HG03457 (cell line): ENCODE measurements at regions not wholly inside any gene's neighbourhood (a gene's known extent, or its start where the extent isn't known, plus 50 kb on each side); places are given as distances from the start of the nearest gene placed in this dataset.
"Not testable (repeated sequence)": the region's sequence is repeated elsewhere in the genome, so short reads cannot be mapped to it uniquely, and the experiment has no call there.

Experiments used
- ATAC-seq: cut with Tn5 transposase; IDR thresholded peaks from one replicate; pipeline ENCODE4 v1.9.1; 2021; ENCODE audit warnings: moderate number of reproducible peaks; ENCODE audit not compliant: unreplicated experiment

GRCh38 chr6:155894262-155894661, 438.6 kb upstream of the NOX3 start:
- ATAC-seq, result no peak

- ATAC-seq, result no peak
Measured at GRCh38 chr6:155890409-155890808, 434.8 kb upstream of the NOX3 start.

DNA sequence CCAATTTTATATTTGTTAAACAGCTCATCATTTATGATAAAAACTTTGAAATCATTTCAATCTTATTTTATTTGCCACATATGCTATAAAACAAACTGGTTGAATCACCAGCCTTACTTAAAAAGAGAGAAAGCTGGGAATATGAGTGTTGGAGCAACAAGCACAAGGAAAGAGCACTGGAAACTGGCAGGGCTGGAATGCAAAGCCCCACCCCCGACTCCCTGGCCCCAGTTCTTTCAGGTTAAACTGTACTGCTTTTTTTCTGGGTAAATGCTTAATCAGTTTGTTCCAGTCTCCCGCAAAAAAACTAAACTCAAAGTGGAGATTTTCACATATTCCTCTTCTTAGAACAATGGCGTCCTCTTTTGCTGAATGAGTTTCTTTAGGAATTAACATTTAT, 433.8 kb upstream of the NOX3 start:
- ATAC-seq, result no peak

- ATAC-seq, result no peak
Measured at GRCh38 chr6:155887421-155887820, 431.8 kb upstream of the NOX3 start.

DNA sequence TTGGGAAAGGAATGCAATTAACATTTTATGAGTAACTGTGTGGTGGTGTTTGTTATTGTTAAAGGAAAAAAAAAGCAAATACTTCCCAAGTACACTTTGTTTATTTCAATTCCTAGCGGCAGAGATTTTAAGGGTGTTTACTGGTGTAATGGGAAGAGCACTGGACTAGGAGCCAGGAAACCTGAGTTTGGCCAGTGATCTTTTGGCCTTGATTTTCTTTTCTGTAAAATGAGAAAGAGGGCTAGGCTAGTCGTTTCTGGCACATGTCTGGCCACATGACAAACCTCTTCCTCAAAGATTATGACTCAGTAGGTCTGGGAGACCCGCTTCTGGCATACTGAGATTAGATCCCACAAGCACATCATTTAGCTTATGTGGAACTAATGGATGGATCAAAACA, 428.1 kb upstream of the NOX3 start:
- ATAC-seq, result no peak

- no peak for ATAC-seq
Measured at GRCh38 chr6:155883334-155883731, 427.7 kb upstream of the NOX3 start.

- peak; percentile 96 for ATAC-seq
Measured at GRCh38 chr6:155882527-155883333, 427.1 kb upstream of the NOX3 start.

DNA sequence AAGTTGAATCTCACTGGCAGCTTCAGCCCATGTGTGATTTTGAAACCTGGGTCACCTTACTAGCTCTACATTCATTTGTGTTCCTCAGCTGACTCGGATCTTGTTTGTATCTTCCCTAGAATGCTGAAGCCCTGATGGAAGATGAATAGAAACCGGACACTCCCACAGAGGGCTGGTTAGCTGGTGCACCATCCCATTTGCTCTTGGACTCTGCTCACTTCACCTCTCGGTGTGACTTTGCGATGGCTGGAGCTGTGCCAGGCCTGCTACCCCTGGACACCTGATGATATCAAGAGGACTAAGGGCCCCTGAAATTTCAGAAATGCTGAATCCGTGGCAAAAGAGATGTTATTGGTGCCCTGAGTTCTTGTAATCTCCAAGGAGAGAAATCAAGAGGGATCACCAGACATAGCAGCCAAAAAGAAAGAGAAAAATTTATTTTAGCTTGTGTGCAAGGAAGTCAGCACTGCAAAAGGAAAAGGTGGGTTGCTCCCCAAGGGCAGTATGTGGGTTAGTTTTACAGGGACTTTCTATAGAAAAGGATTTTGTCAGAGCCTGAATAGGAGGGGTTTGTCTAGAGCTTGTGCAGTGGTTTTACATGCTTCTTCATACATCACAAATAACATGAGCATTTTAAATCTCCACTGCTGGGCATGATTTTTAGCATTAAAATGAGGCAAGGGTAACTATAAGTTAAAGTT, 426.3 kb upstream of the NOX3 start:
- peak; percentile 30 for ATAC-seq

DNA sequence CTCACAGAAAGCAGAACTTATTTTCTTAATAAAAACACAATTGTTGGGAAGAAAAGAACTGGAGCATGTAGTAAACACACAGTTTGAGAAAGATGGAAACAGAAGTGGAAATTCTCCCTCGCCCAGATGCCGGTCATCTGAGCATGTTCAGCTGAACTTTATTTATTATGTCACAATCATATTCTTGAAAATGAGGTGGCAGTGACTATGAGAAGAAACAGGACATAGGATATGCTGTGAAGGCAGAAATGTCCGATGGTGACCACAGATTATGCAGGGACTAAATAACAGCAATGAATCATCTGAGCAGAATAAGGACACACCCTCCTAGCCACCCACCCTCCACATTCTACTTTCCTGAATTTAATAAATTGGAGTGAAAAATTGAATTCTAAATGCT, 425.3 kb upstream of the NOX3 start:
- no peak for ATAC-seq

DNA sequence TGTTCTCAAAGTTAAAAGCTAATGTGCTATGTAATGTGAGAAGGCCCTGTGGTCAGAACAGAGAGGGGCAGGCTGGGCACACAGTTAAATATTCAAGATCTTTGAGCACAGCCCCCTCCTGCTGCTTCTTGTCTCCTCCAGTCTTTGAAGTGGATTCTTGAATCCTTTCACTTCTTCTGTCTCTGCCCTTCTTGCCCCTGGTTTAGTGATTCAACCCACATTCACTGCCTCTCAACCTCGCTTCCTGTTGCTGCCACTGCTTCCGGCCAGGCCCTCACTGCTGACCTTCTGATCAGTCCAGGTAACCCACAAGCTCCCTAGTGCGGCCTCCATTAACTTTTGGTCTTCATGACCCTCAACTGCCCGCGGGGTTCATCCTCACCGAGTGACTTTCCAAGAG, 417.3 kb upstream of the NOX3 start:
- peak; percentile 49 for ATAC-seq

DNA sequence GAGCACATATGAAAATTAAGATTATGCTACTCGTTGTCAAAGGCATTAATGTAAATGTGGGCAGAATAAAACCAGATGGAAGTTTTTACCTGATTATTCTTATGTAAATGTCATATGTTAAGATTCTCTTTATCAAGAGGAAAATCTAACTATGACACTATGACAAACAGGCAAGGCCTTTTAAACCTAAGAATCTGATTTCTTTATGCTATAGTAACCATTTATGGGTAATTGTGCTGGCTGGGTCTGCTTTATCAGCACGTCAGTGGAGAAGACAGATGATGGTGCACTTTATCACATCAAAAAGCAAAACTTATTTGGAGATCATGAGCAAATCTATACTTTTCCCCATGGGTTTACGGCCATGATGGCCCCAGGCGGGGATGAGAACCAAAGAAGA, 412.0 kb upstream of the NOX3 start:
- ATAC-seq, result no peak

DNA sequence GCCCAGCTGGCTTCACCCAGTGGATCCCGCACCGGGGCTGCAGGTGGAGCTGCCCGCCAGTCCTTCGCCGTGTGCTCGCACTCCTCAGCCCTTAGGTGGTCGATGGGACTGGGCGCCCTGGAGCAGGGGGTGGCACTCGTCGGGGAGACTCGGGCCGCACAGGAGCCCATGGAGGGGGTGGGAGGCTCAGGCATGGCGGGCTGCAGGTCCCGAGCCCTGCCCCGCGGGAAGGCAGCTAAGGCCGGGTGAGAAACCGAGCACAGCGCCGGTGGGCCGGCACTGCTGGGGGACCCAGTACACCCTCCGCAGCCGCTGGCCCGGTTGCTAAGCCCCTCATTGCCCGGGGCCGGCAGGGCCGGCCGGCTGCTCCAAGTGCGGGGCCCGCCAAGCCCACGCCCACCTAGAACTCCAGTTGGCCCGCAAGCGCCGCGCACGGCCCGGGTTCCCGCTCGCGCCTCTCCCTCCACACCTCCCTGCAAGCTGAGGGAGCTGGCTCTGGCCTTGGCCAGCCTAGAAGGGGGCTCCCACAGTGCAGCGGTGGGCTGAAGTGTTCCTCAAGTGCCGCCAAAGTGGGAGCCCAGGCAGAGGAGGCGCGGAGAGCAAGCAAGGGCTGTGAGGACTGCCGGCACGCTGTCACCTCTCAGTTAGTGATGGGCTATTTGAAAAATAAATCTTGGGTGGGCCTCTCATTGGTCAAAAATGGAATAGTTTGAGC, 411.2 kb upstream of the NOX3 start:
- ATAC-seq, result not testable (repeated sequence)

DNA sequence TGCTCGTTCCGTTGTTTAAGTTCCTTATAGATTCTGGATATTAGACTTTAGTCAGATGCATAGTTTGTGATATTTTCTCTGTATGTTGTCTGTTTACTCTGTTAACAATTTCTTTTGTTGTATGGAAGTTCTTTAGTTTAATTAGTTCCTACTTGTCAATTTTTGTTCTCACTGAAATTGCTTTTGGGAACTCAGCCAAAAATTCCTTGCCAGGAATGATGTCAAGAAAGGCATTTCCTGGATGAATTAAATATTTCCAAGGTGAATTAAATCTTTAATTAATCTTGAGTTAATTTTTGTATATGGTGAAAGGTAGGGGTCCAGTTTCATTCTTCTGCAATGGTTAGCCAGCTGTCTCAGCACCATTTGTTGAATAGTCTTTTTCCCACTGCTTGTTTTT, 406.2 kb upstream of the NOX3 start:
- ATAC-seq, result no peak

- ATAC-seq, result not testable (repeated sequence)
Measured at GRCh38 chr6:155858906-155859305, 403.3 kb upstream of the NOX3 start.

- no peak for ATAC-seq
Measured at GRCh38 chr6:155854787-155855186, 399.1 kb upstream of the NOX3 start.

GRCh38 chr6:155853011-155853410, 397.4 kb upstream of the NOX3 start:
- ATAC-seq, result no peak

- ATAC-seq, result no peak
Measured at GRCh38 chr6:155850408-155850841, 394.8 kb upstream of the NOX3 start.

GRCh38 chr6:155847711-155848110, 392.1 kb upstream of the NOX3 start:
- no peak for ATAC-seq

DNA sequence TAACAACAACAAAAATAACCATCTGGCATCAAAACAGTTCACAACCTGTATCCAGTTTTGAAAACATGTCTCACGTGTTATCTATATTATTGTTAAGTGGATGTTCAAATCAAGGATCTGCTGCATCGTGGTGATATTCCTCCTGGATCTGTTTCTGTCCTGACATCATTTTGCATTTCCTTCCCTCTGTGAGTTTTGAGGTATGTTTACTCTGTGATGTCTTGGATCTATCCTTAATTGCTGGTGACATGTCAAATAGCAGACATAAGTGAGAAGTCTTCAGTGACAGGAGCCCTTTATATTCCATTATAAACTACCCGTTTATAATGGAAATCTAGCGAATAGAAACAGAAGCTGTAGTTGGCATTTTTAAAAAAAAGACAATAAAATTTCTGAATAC, 381.8 kb upstream of the NOX3 start:
- ATAC-seq, result no peak

DNA sequence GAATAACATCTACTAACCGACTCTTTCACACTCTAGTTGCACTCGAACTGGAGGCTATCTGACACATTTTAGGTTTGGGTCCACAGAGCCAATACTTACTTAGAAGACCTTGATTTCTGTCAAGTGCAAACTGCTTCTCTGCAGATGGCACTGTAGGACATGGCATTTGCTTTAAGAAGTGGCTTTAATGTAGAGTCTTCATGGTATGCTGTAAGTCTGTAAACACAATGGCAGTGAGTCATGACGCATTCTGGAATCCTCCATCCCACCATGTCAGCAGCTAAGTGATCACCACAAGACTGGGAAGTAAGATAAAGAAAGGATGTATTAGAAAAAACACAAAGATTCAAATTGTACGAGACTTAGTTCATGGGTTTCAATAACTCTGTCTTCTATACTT, 377.0 kb upstream of the NOX3 start:
- ATAC-seq, result no peak

- ATAC-seq, result no peak
Measured at GRCh38 chr6:155830531-155830930, 374.9 kb upstream of the NOX3 start.

- no peak for ATAC-seq
Measured at GRCh38 chr6:155829646-155830045, 374.0 kb upstream of the NOX3 start.
